ENCODE measurements at regions not wholly inside any gene's neighbourhood (a gene's known extent, or its start where the extent isn't known, plus 50 kb on each side); places are given as distances from the start of the nearest gene placed in this dataset.

DNA sequence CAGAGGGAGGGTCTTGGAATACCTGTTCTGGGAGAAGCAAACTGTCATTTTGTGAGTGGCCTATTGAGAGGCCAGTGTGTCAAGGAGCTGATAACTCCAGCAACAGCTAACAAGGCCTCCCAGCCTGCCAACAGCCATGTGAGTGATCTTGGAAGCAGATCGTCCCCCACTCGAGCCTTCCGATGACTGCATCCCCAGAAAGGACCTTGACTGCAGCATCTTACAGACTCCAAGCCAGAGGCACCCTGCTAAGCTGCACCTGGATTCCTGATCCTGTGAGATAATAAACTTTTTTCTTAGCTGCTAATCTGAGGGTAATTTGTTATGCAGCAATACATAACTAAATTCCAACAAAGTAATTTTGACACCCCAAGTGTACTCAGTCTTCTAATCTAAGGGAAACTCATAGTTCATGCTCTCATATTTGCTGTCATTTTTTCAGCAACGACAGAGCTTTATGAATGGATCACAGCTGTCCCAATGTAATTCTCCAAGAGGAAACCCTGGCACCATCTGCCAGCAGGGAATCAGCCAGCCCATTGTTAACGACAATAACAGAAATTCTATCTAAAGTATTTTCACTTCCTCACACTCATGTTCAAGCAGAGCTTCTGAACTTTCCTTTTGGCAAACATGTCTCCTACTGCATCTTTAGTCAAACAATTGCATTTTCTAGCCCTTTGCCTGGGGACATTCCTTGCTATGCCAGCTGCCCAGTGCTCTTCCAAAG lies 470.2 kb upstream of the BTBD3 start:
- DNase-seq (ENCODE audit: low spot score in 2 of 2) (no peak), FAIRE-seq (no peak)

DNA sequence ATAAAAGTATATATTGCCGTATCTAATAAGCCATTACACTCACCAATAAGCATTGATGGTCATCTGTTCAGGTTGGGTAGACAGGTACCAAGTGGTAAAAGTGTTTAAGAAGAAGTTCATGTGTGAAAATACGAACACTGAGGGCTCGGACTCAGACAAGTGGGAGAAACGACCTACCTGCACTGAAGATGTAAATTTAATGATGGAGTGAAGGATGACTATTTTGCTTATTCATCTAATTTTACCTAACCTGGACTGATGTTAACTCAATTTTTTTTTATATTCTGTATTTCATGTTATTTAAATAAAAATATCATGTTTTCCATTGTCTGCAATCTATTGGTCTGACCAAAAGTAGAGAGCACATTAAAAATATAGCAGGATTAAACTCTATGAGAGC lies 469.1 kb upstream of the BTBD3 start:
- FAIRE-seq: no peak
- no peak for DNase-seq (ENCODE audit: low spot score in 2 of 2)

DNA sequence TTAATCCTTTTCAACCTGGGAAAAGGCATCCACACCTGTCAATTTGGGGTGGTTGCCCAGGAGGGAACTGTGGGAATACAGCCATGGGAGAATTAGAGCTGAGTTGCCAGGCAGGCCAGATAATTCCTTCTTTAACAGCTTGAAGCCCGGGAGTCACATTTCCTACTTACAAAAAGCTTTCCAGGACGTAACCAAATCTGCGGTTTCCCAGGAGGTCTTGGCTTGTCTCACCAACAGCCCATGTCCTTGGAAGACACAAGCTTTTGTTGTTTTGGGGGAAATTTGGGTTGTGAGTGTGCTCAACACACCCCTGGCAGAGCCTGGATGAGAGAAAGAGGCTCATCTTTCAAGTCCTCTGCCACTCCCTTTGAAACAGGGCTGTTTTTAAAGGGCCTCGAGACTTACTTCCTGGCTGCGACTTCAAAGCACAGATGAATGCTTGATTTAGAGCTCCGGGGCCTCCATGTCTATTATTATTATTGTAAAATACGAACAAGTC lies 465.9 kb upstream of the BTBD3 start:
- FAIRE-seq: no peak
- DNase-seq (ENCODE audit: low spot score in 2 of 2): no peak

DNA sequence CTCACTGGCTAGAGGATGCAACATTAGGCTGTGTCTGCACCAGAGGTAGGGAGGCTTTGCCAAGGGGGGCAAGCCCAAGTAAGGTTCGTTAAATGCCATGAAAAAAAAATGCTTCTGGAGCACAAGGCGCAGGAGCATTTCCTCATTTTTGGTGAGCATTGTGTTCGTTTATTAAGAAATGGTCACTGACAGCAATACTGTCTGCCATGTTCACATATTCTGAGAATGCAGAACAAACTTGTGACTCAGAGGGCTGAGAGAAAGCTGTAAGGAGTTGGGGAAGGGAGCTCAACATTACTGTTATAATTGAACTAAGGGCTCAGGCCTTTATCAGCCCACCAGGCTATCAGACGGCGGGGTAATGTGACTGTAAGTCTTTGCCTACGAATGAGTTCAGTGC lies 465.4 kb upstream of the BTBD3 start:
- FAIRE-seq (no peak), DNase-seq (ENCODE audit: low spot score in 2 of 2) (no peak)

DNA sequence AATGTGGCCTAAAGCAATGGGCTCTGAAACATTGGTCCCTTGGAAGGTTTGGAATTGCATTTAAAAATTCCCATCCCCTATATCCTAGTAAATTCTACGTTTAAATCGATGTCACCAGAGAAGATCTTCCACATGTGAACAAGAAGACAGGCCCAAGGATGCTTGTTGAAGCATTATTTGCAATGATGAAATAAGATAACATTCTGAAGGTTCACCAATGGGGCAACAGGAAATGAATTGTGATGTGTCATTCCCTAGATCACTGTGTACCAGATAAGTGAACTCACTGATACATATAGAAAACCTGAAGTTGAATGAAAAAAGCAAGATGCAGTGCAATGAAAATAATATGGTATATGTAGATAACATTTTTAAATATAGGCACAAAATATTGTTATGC lies 464.3 kb upstream of the BTBD3 start:
- FAIRE-seq (no peak), DNase-seq (ENCODE audit: low spot score in 2 of 2) (no peak)

DNA sequence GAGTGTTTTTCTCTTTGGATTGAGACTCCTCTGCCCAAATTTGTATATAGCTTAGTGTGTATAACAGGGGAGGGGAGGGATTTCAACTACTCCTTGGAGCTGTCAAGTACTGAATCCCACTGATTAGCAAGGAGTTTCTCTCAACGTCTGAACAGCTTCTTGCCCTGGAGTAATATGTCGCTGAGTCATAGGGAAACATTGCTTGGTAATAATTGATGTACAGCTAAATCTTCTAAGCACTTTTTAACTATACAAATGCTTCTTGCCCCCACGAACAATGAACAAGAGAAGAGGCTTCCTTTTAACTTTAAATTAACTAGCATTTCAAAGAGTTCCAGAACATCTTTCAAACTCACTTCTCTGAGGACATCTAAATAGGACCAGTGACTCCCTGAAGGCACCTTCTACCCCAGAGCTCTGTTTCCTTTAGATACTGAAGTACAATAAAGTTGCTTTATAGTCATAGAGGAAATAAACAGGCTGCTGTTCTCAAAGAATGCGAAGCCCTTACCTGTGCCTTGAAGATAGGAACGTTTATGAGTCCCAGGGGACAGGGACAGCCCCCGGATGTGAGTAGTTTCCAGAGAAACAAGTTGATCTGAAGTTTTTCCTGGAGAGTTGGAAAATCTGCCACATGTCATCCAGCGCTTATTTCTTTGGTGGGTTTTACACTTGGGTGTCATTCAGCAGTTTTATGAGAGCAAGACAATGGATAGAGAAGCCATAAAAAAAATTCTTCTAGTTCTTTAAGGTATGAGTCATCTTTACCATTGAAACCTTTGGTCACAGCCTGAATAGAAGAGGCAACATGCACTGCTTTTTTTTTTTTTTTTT lies 462.5 kb upstream of the BTBD3 start:
- FAIRE-seq: no peak
- no peak for DNase-seq (ENCODE audit: low spot score in 2 of 2)

DNA sequence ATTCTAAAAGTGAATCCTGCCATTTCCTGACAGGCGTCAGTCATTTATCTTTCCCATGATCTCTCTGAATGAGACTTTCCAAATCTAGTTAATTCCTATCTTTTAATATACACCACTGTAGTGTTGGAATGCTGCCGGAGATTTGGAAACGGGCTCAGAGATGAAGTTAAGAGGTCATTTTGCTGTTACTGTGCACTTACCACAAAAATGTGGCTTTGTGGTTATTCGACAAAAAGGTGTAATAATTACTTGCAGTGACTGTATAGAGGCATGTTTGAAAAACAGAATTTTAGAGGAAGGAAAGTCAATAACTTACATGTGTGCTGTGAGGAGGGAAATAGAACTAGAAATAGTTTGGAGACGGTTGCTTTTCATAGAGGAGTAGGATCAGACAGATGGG lies 460.2 kb upstream of the BTBD3 start:
- DNase-seq (ENCODE audit: low spot score in 2 of 2) (no peak), FAIRE-seq (no peak)

DNA sequence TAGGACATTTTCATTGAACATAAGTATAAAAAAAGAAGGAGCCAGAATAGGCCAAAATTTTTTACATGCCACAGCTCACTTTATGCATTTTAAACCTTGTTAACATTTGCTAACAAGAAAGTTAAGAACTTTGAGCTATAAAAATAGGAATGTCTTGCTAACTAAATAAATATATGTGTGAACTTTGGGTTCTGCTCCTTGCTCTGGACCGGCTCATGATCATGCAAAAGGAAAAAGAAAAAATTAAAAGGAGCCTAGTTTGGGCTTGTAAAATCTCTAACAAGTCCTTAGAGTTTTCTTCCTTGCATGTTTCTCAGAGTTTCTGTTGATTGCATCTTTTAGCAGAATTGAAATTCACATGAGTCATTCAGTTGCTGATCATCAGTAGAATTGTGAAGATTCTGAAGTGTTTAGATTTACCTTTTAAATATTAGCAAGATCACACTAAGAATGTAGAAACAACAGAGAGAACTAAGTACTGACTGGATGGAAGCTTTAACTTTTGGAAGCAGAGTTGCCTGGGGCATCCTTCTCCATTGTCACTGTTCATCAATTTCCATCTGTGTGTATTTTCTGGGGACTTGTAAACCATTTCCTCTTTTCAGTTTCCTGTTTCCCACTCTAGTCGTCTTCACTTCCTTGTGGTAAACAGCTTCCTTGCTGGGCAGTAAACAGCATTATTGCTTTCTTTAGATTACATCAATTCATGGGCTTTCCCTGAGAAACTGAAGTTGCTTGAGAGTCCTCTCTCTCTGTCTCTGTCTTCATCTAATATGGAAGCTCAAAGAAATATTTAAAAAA lies 458.4 kb upstream of the BTBD3 start:
- FAIRE-seq (no peak), DNase-seq (ENCODE audit: low spot score in 2 of 2) (no peak)

DNA sequence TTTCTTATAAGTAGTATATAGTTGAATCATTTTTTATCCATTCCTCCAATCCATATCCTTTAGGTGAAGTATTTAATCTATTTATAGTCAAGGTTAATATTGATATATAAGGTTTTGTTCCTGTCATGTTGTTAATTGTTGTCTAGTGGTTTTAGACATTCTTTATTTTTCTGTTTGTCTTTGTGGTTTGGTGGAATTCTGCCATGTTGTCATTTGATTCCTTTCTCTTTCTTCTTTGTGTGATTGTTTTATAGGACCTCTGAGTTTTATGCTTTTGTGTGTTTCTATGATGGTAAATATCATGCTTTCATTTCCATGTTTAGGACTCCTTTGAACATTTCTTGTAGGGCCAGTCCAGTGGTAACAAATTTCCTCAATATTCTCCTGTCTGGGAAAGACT lies 450.3 kb upstream of the BTBD3 start:
- no peak for FAIRE-seq
- DNase-seq (ENCODE audit: low spot score in 2 of 2): no peak

DNA sequence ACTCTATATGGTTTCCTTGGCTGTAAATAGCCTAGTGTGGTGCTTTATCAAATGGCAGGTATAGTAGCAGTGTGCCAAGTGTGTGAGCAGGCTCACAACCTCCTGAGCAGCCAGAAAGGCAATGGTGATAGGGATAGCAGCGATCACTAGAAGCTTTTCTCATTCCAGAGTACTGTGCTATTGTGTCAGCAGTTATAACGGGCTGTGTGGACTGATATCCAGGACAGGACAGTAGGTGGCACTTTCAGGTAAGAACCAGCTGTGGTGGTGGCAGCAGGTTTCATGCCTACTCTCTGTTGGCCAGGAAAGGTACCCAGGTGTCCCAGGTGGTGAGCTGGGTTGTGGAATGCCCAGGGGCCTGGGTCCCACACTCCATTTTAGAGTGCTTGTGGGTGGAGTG lies 448.8 kb upstream of the BTBD3 start:
- DNase-seq (ENCODE audit: low spot score in 2 of 2): no peak
- FAIRE-seq: no peak

DNA sequence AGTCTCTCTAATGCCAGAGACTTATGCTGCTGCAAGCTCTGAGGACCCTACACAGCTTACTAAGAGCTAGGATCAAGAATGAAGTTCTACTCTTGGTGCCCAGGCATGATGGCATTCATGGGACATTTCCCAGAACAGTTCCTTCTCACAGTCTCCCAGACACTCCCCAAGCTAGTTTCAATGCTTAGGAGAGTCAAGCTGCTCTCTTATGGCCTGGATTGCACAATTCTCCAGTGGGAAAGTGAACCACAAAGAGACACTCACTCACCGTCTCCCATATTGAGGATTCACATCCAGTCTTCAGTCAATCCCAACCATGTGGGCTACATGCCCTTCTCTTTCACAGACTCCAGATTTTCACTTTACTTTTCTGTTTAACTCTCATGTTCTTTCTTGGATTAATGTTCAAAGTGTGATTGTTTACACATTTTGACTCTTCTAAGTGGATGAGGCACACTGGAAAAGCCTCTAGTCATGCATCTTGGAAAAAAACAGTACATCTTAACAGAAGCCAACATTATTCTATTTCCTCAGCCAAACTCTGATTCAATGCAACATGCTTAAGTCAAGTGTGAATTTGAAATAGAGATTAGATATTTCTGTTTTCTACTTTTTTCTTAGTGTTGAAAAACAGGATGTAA lies 447.8 kb upstream of the BTBD3 start:
- FAIRE-seq (no peak), DNase-seq (ENCODE audit: low spot score in 2 of 2) (no peak)

DNA sequence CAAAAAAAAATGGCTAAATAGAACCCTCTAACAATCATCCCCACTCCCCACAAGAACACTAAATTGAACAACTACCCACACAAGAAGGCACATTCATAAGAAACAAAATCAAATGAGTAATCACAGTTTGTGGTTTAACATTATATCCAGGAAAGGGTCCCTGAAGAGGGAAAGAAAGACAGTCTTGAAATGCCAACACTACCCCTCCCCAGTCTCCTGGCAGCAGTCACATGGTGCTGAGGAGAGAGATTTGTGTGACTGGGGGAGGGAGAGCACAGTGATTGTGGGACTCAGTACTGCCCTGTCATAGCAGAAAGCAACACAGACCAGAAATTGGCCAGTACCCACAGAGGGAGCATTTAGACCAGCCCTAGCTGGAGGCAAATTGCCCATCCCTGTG lies 443.7 kb upstream of the BTBD3 start:
- FAIRE-seq (no peak), DNase-seq (ENCODE audit: low spot score in 2 of 2) (no peak)

DNA sequence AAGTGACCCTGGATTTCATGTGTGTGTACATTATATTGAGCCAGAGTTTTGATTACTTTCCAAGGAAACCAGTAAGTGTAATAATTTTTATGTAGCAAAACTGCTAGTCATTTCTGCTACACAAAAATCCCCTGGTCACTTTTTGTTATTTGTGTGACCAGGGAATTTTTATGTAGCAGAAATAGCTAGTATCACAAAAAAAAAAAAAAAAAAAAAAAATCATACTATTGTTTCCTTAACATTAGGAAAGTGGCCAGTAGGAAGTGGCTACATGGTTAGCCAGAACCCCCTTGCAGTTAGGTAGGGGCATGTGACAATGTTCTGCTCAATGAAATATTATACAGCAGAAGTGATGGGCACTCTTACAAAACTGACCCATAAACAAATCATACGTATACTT lies 434.0 kb upstream of the BTBD3 start:
- FAIRE-seq (no peak), DNase-seq (ENCODE audit: low spot score in 2 of 2) (no peak)

DNA sequence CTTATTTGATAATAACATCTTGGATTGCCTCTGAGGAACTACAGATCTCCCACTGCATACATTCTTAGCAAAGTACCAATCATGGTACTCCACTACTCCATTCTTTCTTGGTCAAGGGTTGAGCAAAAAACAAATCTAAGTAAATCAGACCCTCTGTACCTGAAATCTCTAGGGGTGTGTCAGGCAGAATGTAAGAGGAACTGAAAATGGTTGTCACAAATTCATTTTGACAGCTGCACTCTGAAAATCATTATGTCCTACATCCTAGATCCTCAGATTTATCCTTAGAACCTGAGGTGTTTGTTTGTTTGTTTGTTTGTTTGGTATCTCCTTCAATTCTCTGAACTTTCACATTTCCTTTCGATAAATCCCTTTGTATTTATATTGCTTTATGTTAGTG lies 433.2 kb upstream of the BTBD3 start:
- FAIRE-seq: no peak
- DNase-seq (ENCODE audit: low spot score in 2 of 2): no peak

DNA sequence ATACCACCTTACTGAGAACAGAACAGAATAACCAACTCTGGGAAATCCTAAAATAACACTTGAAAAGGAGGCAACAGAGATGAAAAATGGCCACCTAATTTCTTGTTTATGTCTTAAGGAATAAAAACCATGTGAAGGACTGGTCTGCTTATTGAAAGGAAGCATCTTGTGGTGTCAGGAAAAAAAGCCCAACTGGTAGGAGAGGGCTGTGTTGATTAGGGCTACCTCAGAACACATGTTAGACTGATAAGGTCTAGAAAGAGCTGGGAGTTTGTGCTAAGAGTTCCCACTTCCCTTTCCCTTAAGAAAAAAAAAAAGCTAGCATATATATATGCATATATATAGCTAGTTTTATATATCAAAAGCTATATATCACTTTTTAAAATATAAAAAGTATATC lies 425.3 kb upstream of the BTBD3 start:
- no peak for FAIRE-seq

DNA sequence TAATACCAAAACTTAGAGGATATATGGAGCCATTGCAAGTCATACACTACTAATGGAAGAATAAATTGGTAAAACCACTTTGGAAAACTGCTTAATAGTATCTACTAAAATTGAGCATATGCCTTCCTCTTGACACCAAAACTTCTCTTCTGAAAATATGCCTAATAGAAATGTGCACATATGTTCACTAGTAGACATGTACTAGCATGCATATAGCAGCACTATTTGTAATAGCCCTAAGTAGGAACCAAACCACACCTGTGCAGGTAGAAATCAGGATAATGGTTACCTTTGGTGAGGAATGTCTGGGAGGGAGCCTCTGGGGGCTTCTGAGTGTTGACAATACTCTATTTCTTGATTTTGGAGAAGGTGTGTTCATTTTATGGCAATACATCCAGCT lies 424.8 kb upstream of the BTBD3 start:
- FAIRE-seq (no peak), DNase-seq (ENCODE audit: low spot score in 2 of 2) (no peak)

More for the DNA sequence above, 425.3 kb upstream of the BTBD3 start:
- DNase-seq (ENCODE audit: low spot score in 2 of 2): no peak

DNA sequence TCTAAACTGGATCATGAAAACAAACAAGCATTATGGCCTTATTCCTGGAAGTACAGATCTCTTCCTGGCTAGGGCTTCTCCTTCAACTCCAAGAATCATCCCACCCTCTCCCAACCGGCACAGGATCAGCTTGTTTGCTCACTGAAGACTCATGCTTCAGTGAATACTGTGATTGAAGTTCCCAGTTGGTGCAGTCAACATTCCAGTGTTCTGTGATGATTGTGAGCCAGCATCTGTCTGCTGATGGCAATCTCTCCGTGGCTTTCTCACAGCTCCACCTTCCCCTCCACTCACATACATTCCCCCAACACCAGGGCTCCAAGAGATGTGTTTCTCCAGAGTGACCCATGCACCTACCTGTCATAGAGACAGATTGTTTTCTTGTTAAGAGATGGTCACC lies 421.3 kb upstream of the BTBD3 start:
- DNase-seq (ENCODE audit: low spot score in 2 of 2): no peak
- no peak for FAIRE-seq

DNA sequence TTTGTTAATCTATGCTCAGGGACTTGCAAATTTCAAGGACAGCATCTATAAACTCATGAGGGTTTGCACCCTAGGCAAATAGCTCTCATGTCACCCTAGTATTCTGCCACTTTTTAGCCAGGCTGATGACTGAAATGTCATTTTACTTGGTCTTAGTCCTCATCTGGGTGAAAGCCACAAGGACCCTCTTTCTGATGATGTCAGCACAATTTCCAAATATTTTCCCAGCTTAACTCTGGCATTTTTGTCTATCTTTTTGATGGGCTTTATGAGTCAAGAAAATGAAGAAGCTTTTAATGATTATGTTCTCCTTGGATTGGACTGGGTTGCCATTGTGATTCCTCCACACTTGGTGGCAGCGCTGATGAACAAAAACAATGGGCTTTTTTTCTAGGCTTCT lies 420.1 kb upstream of the BTBD3 start:
- no peak for FAIRE-seq
- no peak for DNase-seq (ENCODE audit: low spot score in 2 of 2)

DNA sequence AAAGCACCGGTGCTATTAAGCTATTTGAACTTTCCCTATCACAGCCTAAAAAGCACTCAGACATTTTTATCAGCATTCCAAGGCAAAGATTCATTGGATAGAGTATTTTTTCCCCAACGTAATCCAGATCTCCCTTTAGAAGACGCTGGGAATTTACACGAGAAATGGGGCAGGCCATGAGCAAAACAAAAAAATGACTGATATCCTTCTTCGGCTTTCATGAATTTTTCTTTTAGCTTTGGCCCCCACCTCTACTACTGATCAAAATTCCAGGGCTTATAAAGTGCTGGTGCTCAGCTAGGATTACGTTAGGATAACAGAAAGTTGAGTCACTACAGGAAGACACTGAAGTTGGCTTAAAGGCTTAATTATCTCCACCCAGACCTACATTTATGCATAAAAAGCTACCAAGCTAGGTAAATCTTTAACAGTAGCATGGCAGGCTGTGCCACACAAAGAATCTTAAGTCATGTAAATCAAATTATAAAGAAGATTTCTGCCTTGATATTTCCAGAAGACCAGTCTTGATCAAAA lies 418.5 kb upstream of the BTBD3 start:
- DNase-seq (ENCODE audit: low spot score in 2 of 2): no peak
- no peak for FAIRE-seq

DNA sequence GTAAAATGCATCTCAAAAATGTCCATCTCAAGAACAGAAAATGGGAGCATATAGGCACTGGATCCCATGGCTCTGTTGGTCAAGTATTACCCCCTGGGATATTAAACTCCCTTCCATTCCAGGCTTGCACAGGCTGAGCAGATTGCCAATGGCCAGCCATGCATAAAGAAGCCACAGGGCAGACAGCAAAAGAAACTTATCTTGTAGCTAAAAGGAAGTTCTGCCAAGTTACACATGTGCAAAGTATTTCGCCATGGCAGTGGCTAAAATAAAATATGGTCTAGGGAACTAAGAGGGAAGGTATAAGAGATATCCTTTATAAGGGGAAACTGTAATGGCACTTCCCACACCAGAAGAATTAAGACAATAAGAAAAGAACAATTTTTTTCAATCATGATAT lies 415.6 kb upstream of the BTBD3 start:
- no peak for DNase-seq (ENCODE audit: low spot score in 2 of 2)
- no peak for FAIRE-seq

Data from frontal cortex (tissue), 3 donors.